Prostate gland (tissue), 2 donors: ENCODE measurements at regions not wholly inside any gene's neighbourhood (a gene's known extent, or its start where the extent isn't known, plus 50 kb on each side); places are given as distances from the start of the nearest gene placed in this dataset.
A peak's percentile ranks its signal among the peaks of the same experiment; 100 is the strongest.

Source experiments
- DNase-seq: peaks from one replicate; pipeline ENCODE4 v3.0.0-alpha.2; 2019; ENCODE audit warnings: low spot score
- H3K27ac ChIP-seq, 2 donors: fragments of 200-600 bp; sonication (generic); 2 replicates each; pipeline ENCODE4 v1.5.1; 2017 to 2019
- H3K27me3 ChIP-seq: fragments of 200-600 bp; sonication (generic); replicated peaks from 2 replicates; pipeline ENCODE4 v1.5.1; 2019; ENCODE audit not compliant: insufficient read depth
- H3K36me3 ChIP-seq, 2 donors: fragments of 200-600 bp; sonication (generic); 1 replicate in 1 of 2; 2 replicates in 1 of 2; pipeline versions ENCODE4 v1.5.1 to v1.8.1; 2017 to 2019
- H3K4me1 ChIP-seq: fragments of 200-600 bp; sonication (generic); replicated peaks from 2 replicates; pipeline ENCODE4 v1.5.1; 2019
- H3K4me3 ChIP-seq, 2 donors: fragments of 200-600 bp; sonication (generic); 2 replicates each; pipeline ENCODE4 v1.5.1; 2017 to 2019
- H3K9me3 ChIP-seq: fragments of 200-600 bp; sonication (generic); 2 replicates; pipeline ENCODE4 v1.5.1; 2017
- POLR2A ChIP-seq: fragments of 450-650 bp; IDR thresholded peaks from one replicate; pipeline ENCODE4 v1.6.1; 2016; ENCODE audit warnings: antibody characterized with exemption, mild to moderate bottlenecking
- POLR2AphosphoS5 ChIP-seq: sonication (generic); formaldehyde crosslinking; IDR thresholded peaks from one replicate; pipeline ENCODE4 v1.6.1; 2017; ENCODE audit warnings: antibody characterized with exemption
- WGBS: methylation state at CpG from one replicate; pipeline ENCODE4 v1.1.5; 2018; 5-methylcytosine and 5-hydroxymethylcytosine counted together
- intact Hi-C: fragments of 100-400 bp; cut with DNase I; formaldehyde crosslinking; loops from one replicate; pipeline ENCODE4 v1.14.2; 2022
- TF ChIP-seq, protein P1 (sequence below), 4 experiments: fragments of 200-600 bp in 2 of 4; fragments of 450-650 bp in 2 of 4; sonication (generic) in 2 of 4; IDR thresholded peaks; 1 replicate in 3 of 4; 2 replicates in 1 of 4; pipeline ENCODE4 v1.5.1; 2016 to 2019; ENCODE audit warnings: antibody characterized with exemption in 4 of 4, mild to moderate bottlenecking in 2 of 4, moderate library complexity in 2 of 4

DNA sequence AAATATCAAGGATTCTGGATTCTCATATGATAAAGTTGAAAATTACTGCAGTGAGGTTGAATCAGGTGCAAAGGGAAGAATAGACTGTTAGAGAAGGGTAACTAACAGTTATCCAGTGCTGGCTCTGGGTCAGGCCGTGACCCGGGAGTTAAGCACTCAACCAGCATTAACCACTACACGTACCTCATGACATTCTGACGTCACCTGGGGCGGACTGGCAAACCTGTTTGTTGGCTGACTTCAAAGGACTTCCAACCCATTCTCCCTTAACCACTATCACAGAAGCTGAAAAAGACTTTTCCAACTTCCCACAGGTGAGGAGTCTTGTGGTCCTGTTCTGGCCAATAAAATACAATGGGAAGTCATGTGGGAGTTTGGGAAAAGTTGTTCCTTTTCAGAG is 268.9 kb downstream of the ENC1 start:
- Histone ChIP-seq H3K4me3 (no peak overlapping the region), H3K27me3 (no peaks in the 10 kb centered on the region), H3K9me3 (no peaks in the 10 kb centered on the region), H3K27ac (no peak overlapping the region), H3K36me3 (no peaks in the 10 kb centered on the region), H3K4me1 (no peaks in the 10 kb centered on the region)
- intact Hi-C loops = no loop called here
- no peak for TF ChIP-seq POLR2AphosphoS5
- TF ChIP-seq POLR2A = no peak
- TF ChIP-seq, protein P1, sequence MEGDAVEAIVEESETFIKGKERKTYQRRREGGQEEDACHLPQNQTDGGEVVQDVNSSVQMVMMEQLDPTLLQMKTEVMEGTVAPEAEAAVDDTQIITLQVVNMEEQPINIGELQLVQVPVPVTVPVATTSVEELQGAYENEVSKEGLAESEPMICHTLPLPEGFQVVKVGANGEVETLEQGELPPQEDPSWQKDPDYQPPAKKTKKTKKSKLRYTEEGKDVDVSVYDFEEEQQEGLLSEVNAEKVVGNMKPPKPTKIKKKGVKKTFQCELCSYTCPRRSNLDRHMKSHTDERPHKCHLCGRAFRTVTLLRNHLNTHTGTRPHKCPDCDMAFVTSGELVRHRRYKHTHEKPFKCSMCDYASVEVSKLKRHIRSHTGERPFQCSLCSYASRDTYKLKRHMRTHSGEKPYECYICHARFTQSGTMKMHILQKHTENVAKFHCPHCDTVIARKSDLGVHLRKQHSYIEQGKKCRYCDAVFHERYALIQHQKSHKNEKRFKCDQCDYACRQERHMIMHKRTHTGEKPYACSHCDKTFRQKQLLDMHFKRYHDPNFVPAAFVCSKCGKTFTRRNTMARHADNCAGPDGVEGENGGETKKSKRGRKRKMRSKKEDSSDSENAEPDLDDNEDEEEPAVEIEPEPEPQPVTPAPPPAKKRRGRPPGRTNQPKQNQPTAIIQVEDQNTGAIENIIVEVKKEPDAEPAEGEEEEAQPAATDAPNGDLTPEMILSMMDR (IDR thresholded peaks at IDR 0.05) = no peak
- no peak for DNase-seq
- WGBS = 90% methylated on average over 5 of the region's 5 CpGs

DNA sequence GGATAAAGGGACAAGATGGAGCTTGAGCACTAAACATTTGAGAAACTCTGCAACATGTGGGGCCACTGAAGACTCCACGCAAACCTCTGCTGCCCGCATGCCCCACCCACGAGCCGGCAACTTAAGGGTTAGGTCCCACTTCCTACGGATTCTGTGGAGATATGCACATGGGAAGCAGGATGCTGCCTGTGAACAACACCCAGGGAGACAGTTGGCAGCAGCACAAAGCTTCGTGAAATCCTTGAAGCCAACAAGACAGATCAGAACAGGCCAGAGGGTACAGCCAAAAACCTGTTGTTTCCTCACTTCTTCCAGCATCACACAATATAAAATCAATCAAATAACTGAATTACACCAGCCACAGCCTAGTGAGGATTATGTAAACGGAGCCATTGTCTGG is 270.4 kb downstream of the ENC1 start:
- no peaks in the 10 kb centered on the region for H3K9me3 ChIP-seq
- no peaks in the 10 kb centered on the region for H3K36me3 ChIP-seq
- WGBS = 24% methylated on average over 7 of the region's 7 CpGs
- no peaks in the 10 kb centered on the region for H3K4me1 ChIP-seq
- intact Hi-C loops = no loop called here
- TF ChIP-seq, protein P1 (IDR thresholded peaks at IDR 0.05) = no peak
- peak; percentile 54 for TF ChIP-seq POLR2AphosphoS5
- peak; percentile 69 for DNase-seq
- no peaks in the 10 kb centered on the region for H3K27me3 ChIP-seq
- H3K4me3 ChIP-seq = no peak overlapping the region
- no peak overlapping the region for H3K27ac ChIP-seq

DNA sequence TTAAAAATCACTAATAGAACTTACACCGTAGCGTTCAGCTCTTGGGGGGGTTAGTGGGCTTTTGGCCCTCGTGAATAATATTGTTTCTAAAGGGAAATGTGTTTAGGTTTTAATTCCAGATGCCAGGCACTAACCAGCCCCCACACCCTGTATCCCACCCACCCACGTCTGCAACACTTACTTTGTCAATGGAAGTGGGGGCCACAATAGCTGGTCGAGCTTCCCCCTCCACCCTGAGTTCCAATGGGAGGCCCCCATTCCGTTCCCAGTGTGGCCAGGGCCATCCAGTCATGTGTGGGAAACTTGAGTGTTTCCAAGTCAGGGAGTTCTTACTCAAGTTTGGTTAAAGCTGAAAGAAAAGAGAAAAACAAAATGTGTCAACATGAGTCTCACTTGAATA is 271.4 kb downstream of the ENC1 start:
- WGBS = 88% methylated on average over 6 of the region's 6 CpGs

DNA sequence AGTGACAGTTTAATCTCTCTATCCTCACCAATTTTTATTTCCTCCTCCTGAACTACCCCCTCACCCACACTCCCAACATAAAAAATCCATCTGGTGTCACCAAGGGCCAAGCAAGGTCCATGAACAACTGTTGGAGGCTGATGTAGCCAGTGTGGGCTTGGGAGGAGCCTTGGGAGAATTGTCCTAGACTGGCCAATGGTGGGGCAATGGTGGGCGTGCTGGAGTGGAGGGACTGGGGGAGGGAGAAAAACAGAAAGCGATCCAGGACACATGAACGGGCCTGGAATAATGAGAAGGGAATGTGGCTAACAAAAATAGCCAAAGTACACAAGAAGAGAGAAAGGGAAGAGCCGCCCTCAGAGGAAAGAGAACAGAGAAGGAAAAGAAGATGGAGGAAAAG is 272.6 kb downstream of the ENC1 start:
- Histone ChIP-seq H3K9me3 (no peaks in the 10 kb centered on the region), H3K4me3 (no peak overlapping the region), H3K4me1 (no peaks in the 10 kb centered on the region), H3K27ac (no peak overlapping the region), H3K27me3 (no peaks in the 10 kb centered on the region), H3K36me3 (no peaks in the 10 kb centered on the region)
- intact Hi-C loops = no loop called here
- no peak for TF ChIP-seq POLR2A
- TF ChIP-seq, protein P1 (IDR thresholded peaks at IDR 0.05) = no peak
- no peak for DNase-seq
- 58% methylated on average over 4 of the region's 4 CpGs for WGBS

More for the DNA sequence above, 271.4 kb downstream of the ENC1 start:
- Histone ChIP-seq H3K4me1 (no peaks in the 10 kb centered on the region), H3K9me3 (no peaks in the 10 kb centered on the region), H3K27me3 (no peaks in the 10 kb centered on the region), H3K36me3 (no peaks in the 10 kb centered on the region), H3K4me3 (no peak overlapping the region), H3K27ac (no peak overlapping the region)
- no peak for DNase-seq
- intact Hi-C loops = no loop called here
- TF ChIP-seq, protein P1 (IDR thresholded peaks at IDR 0.05) = no peak
- TF ChIP-seq POLR2A = no peak
- TF ChIP-seq POLR2AphosphoS5 = no peak

DNA sequence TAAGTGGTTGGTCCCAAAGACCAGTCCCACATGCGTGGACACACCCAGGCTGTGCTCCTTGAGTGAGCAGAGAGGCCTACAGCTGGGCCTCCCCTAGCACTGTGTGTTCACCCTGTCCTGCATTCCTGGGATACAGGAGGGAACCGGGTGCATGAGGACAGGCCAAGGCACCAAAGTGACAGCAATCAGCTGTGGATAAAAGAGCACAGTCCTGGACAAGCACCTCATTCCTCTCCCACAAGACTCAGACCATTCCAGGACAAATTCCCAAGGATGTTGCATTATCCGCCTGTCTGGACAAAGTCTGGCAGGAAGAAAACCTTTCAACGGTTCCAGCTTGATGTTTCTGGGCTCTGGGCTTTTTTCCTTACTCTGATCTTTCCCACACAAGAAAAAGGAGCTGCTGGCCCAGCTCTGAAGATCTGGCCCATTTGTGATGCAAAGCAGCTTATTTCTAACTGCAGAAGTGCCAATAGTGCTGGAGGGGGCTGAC is 273.2 kb downstream of the ENC1 start:
- Histone ChIP-seq H3K36me3 (no peaks in the 10 kb centered on the region), H3K27me3 (no peaks in the 10 kb centered on the region), H3K4me3 (no peak overlapping the region), H3K27ac (no peak overlapping the region), H3K9me3 (no peaks in the 10 kb centered on the region), H3K4me1 (no peaks in the 10 kb centered on the region)
- DNase-seq = no peak
- 34% methylated on average over 4 of the region's 4 CpGs for WGBS
- TF ChIP-seq, protein P1 (IDR thresholded peaks at IDR 0.05) = no peak
- TF ChIP-seq POLR2AphosphoS5 (no peak), POLR2A (no peak)
- intact Hi-C loops = no loop called here
